Cardiac fibroblast (primary cell): ENCODE measurements at regions not wholly inside any gene's neighbourhood (a gene's known extent, or its start where the extent isn't known, plus 50 kb on each side); places are given as distances from the start of the nearest gene placed in this dataset.

Experiments
- DNase-seq, 2 donors: peaks; one replicate each; pipeline versions ENCODE4 v3.0.0 to v3.0.0-alpha.2; 2010; ENCODE audit warnings: low read depth in 2 of 2
- H3K4me3 ChIP-seq, 2 donors: replicated peaks in 1 of 2; 1 replicate in 1 of 2; 2 replicates in 1 of 2; pipeline ENCODE4 v1.5.1; 2011; ENCODE audit warnings: low read depth in 2 of 2, low read length in 2 of 2, mild to moderate bottlenecking in 2 of 2, moderate library complexity in 1 of 2
- CTCF ChIP-seq: IDR thresholded peaks from one replicate; pipeline ENCODE4 v1.5.1; 2011; ENCODE audit warnings: low read depth, mild to moderate bottlenecking, low read length, inconsistent platforms

GRCh38 chr9:118091711-118092500 is 387.7 kb downstream of the TLR4 start:
- H3K4me3 ChIP-seq, result no peak overlapping the region
- TF ChIP-seq CTCF, result no peak

DNA sequence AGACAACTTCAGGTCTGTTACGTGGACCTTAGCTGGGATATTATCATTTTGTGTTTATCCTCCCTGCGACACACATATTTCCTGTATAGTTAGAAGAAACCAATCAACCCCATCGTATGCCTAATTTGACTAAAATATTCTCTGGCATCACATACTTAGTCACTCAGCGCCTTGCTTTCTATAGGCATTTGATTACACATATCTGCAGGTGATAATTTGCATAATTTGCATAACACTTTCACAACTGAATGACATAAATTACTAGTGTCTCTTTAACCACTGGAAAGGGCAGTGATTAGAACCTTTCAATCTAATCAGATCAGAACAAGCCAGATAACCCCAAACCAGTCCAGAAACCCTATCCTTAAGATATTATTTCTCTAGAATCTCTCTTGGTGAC is 390.2 kb downstream of the TLR4 start:
- no peak for DNase-seq
- TF ChIP-seq CTCF, result no peak
- no peak overlapping the region for H3K4me3 ChIP-seq

More at GRCh38 chr9:118091711-118092500, 387.7 kb downstream of the TLR4 start:
- no peak for DNase-seq

DNA sequence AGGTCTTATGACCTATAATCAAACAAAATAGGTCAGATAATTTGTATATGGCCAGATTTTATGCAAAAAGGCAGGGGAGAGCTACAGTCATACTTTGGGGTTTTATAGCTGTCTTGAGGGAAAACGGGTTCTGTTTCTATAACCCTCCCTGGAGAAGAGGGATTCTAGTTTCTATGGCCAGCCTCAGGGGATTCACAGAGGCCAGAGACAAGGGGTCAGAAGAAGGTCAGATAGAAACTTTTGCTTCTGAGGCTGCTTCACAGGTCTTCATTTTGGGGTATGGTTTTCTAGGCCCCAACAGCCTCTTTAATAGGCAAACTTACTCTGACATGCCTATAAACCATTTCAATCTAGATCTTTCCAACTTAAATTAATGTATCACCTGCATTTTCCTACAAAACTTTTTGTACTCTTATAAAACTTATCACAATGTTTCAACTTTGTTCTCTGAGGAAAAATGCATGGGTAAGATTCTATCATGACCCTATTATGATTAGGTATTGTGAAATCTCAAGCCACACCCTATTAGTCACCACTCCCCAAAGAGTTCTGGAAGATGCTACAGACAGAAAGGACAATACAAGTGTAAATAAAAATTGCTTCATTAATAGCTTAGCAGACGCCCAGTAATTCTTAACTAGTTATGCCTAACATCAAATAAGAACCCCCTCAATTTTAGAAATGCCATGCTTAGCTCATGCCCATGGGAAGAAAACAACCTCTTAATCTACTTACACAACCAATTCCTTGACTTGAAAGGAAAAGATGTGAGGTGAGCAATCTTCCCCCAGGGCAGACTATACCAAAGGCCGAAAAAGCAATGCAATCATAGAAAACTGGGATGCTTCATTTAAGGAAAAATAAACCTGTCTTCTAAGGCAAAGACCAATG is 396.6 kb downstream of the TLR4 start:
- no peak for DNase-seq
- TF ChIP-seq CTCF, result no peak
- no peak overlapping the region for H3K4me3 ChIP-seq

DNA sequence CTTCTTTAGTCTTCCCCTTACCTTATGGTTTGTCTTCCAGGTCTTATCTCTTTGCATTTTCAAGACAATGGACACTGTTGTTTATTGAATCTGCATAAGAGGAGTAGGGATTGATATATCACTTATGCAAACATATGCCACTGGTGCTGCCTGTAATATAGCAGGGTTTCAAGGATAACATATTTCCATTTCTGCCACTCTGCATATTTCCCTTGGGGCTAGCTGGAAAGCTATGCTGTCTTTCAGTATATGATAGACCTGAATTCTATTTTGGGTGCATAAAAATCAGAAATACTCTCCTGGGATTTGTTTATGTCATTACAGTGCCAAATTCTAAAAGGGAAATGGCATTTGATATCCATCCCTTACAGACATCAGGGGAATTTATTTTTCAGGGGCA is 400.2 kb downstream of the TLR4 start:
- TF ChIP-seq CTCF, result no peak
- DNase-seq, result no peak
- no peak overlapping the region for H3K4me3 ChIP-seq

GRCh38 chr9:118108971-118109370 is 404.8 kb downstream of the TLR4 start:
- no peak for DNase-seq
- H3K4me3 ChIP-seq, result no peak overlapping the region
- TF ChIP-seq CTCF, result no peak

DNA sequence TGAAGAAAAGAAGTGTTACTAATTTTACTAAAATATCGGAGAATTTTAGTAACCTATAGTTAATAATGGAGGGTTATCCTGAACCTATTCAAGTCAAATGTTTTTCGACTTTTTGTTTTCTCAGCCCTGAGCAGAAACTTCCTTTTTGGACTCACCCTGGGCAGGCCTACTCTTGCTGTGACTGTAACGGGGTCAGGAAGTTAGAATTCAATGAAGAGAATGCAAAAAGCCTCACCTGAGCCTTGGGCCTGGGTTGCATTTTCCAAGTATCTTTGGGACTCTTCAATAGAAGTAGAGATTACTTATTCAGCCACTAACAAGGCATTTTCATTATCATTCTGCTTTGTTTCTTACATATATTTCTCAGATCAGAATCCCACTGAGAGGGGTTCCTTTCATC is 405.3 kb downstream of the TLR4 start:
- no peak for TF ChIP-seq CTCF
- H3K4me3 ChIP-seq, result no peak overlapping the region
- DNase-seq, result no peak
